ENCODE measurements at regions not wholly inside any gene's neighbourhood (a gene's known extent, or its start where the extent isn't known, plus 50 kb on each side); places are given as distances from the start of the nearest gene placed in this dataset.

DNA sequence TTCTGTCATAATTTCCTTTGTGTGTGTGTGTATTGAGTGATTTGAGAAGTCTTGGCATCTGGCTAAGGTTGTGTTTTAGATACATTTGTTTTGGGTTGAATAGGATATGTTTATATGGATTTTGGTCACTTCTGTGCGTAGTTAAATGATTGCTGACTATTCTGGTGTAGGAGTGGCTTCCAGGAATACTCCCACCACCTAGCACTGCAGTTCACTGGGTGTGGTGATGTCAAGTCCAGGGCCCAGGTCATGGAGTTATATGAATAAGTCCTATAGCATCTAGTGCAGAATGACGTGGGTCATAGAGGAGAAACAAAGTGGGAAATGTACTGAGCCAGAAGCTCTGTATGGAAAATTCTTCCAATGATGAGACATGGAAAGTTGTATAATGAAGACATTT is 465.4 kb upstream of the CCL2 start:
- no peak for DNase-seq

DNA sequence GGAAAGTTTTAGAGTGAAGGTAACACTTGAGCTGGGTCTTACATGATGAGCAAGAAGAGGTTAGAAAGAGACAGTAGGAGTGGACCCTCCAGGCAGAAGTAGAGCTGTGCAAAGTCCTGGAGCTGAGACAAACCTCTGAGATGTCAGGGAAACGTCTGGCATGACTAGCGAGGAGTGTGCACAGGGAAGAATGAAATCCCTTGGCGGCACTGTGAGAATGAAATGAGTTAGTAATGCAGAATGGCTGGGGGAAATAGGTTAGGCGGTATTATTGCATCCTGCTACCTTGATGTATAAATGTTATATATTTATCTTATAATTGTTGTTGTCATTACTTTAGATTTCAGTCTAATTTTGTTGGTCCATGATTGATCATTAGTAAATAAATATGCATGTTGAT is 457.9 kb upstream of the CCL2 start:
- DNase-seq, result no peak

DNA sequence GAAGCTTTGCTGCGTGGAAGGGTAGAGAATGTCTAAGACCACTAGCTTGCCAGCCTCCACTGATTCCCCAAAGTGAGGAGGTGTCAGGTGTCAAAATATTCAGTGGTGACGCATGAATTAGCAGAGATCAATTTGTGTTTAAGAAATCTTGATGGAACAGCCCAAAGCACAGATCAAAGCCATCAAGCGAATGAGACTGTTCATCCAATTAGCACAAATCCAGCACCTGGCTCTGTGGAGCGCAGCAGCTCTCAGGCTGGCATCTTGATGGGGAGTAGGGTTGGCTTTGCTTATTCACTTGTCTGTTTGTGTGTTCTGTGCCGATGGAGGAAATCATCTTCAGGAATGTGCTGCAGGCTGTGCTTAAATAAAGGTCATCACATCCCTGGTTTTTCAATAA is 456.8 kb upstream of the CCL2 start:
- DNase-seq, result no peak

DNA sequence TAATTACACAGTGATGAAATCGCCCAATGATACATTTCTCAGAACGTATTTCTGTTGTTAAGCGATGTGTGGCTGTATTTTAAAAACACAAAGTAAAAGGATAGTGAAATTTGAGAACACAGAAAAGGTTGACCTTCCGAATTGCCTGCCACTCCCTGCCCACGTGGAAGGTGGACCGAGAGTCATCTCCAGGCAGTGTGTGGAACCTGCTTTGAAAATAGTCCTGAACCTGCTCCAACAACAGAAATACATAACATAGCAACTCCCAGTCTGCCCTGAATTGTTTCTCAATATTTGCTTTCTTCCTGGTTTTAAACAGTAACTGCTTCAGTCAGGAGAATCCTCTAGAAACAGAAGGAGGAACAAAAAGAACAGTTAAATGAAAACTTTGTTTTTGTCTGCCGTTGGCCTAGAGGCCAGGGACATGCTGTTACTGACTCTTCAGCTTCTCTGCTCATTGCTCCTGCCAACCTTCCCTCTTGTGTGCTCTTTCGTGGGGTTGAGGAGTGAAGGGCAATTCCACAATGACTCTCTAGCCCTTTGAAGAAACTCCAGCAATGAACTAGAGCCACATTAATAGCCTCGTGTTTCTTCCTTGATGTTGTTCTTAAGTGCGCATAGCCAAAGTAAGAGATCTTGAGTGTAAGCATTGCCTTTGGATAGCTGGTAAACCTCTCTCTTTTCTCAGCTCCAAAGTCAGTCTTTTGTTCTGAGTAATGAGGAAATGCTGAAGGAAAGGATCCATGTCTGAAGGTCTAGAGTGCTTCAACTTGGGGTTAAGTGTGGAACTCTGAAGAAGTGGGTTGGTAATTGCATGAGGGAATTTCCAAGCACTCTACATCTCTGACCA is 452.5 kb upstream of the CCL2 start:
- no peak for DNase-seq

DNA sequence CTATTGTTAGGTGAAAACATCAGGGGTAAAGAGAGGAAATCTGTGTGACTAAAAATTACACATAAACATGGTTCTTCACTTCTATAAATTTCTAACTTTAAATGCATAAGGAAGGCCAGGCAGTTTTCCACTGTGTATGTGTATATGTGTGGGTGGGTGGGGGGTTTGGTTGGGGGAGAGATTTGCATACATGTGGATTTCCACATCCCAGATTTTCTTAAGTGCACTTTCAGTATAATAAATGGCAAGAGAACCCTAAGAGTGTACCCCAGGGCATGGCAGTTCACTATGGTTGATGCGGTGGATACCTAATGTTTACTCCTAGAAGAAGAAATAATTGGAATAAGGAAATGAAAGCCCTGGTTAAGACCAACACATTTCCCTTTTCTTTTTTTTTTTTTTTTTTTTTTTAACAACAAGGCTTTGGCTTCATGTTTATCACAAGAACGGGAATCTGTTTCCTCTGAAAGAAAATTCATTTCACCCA is 451.8 kb upstream of the CCL2 start:
- no peak for DNase-seq

DNA sequence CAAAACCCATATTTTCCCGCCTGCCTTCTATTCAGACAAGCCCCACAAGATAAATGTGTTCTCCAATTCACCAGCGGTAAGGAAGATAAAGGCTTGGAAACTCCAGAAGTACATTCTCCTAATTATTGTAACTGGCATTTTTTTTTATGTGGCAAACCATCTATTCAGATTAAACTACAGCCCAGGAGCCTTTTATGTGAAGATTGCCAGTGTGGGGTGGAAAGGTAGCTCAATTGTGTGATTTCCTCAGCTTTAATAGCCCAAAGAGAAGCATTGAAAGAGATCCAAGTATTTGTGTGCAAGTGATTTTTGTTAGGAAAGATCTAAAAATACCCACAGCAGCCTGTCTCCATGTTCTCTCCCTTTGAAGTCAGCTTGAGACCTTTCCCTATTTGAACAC is 451.4 kb upstream of the CCL2 start:
- no peak for DNase-seq

DNA sequence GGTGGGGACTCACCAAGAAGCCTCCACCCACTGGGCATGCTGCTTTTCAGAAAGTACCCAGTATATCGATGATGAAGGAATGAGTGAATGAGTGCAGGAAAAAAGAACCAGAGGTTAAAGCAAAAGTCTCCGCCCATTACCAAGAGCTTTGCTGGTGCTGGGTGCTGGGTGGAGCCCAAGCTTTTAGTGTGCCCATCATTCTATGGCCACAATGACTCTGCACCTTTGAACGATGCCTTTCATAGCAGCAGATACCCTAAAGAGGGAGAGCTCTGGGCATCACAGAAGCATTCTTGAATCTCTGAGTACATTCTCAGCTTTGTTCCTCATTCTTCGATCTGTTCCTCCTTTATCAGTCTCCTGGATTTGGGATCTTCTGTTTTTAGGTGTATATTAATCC is 450.7 kb upstream of the CCL2 start:
- DNase-seq, result no peak

DNA sequence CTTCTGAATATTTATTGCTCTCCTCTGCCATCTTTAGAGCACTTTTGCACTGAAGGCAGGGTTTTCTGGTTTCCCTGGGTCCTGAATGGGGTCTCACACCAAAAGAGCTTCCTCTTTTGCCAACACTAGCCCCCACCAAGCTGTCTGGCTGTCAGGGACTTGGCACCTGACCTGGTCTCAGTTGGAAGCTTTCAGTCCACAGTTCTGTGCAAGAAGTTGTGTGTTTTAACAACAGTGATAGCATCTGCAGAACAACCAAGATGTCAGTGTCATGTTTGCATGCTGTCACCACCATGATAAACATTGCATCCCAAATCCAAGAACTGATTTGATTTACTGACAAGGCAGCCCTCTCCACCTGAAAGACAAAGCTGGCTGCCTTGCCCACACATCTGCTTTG is 448.5 kb upstream of the CCL2 start:
- no peak for DNase-seq

DNA sequence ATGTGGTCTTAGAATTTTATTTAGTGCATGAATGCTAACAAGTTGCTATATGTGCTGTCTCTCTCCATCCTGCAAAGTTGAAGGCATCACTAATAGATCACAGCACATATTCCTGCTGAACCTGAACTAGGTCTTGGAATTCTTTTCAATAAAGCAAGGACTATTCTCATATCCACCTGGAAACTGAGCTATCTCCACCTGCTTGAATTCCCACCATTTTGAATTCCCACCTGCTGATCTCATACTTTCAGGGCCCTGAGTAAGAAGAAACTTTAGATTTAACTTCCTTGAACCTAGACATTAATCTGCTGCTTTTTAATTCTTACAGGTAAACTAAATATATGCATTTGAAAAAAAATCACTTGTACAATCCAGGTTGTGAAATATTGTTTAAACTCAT is 445.3 kb upstream of the CCL2 start:
- no peak for DNase-seq

DNA sequence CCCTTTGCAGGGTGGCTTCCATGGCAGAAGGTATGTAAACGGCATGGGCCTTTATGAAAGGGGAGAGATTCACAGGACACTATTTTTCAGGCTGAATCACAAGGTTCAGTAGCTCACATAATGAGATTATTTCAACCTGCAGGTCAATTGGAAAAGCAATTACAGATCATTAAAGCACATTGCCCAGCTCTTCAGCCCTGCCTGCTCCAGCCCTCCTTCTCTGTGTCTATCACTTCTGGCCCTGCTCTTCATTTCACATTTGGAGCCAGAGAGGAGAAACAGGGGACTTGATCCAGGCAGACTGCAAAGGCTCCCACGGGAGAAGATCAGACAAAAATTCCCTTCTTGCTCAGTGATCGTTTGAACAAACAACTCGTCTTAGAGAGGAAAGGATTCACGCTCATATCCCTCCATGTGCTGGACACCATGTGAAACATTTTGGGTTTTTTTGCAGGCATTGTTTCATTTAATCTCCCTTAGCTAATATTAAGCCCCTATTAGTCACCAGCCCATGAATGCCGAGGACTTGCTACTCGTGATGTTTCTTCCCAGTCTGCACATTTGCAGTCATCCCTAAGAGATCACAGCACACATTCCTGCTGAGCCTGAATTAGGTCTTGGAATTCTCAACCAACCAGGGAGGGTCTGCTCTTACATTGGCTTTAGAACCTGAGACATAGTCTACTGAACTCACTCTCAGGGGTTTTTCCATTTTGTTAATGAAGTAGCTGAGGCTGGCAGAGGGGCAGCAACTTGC is 443.9 kb upstream of the CCL2 start:
- DNase-seq, result no peak

DNA sequence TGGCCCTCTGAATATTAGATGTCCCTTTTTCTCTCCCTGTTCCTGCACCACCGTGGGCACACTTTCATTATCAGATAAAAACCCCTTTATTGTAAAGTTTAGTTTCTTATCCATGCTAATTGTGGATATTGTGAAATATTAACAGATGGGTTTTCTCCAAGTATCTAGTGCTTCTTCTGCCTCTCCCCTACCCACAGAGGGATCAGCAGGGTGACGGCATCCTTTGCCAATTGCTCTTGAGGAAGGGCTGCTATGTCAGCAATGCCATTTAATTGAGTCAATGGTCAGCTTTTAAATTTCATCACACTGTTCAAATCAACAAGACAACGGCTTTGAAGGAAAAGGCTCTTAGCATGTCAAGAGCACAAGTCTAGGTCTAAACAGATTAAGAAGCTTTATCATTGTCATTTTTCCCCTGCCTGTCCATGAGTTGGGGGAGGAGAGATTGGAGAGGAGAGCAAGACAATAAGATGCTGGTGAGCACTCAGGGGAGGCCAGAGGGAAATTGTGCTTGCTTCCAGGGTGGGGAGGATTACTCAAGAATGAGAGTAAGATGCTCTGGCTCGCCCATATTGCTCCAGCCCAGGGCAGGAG is 443.0 kb upstream of the CCL2 start:
- no peak for DNase-seq

DNA sequence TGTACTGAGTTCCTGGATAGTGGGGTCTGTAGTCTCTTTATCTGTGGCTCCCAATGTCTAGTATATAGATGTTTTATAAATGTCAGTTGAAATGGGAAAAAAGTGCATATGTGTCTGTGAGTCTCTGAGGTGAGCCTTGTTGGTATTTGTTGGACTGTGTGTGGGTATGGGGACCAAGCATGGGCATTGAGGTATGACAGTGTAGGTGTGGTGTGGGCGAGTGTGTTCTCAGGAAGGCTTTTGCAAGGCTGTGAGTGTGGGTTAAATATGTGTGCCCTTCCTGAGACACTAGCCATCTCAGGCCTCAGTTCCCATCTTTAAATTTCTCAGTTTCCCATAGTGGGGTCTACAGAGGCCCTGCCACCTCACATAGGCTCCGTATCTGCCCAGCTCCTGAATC is 440.2 kb upstream of the CCL2 start:
- no peak for DNase-seq

DNA sequence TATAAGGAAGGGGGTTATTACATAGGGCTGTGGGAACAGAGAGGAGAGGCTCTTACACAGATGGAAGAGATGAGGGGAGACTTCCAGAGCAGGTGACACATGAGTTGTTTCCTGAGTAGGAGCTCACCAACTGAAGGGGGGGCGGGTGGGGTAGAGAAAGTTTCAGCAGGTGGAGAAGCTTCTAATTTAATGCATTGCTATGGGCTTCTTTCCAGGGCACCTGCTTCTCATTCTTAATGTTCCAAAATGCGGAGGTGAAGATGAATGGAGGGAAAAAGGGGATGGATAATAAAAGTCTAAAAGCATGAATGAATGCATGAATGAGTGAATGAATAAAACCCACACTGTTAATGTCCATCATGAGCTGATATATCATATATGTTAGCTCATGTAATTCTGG is 439.0 kb upstream of the CCL2 start:
- DNase-seq, result no peak

DNA sequence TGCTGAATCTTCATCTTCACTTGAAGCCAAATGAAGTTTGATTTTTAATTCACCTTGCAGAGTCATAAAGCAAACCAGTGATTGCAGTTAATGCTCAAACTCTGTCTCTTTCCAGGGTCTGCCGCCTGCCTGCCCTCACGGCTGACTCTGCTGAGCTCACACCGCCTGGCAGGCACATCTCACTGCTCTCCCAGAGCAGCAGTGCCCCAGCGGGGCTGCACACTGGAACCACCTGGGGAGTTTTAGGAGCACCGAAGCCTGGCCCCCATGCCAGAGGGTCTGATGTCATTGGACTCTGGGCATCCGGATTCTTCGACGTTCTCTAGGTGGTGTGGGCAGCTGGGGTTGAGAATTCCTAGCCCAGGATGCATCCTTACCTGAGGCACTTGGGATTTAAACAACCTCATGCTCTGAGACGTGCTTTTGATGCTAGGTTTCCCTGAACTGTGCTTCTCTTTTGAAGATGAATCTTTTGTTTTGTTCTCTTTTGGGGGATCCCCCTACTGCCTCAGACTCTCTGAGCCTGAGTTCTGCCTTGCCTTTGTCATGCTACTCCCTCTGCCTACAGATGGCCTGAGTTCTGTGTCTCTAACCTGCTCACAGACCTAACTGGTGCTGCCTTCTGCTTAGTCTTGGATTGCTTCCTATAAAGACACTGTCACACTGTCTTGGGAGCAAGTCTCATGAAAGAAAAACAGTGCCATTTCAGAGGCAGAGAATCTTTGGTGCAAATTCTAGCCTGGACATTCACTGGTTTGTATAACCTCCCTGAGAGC is 438.1 kb upstream of the CCL2 start:
- DNase-seq, result no peak

DNA sequence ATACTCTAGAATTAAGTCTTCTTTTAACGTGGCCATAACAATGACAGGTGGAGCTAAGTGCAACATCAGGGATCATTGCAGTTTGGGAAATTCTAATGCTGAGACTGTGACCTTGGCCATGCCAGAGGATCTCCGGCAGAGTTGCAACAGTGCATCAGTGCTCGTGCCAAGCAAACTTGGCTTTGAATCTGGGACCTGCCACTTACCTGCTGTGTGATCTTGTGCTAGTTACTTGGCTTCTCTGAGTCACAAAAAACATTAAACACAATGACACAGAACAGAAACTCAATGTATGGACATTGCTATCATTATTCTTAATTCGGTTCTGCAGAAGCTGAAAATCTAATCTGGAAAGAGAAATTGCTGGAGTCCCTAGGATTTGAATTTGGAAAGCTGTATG is 435.5 kb upstream of the CCL2 start:
- DNase-seq, result no peak

DNA sequence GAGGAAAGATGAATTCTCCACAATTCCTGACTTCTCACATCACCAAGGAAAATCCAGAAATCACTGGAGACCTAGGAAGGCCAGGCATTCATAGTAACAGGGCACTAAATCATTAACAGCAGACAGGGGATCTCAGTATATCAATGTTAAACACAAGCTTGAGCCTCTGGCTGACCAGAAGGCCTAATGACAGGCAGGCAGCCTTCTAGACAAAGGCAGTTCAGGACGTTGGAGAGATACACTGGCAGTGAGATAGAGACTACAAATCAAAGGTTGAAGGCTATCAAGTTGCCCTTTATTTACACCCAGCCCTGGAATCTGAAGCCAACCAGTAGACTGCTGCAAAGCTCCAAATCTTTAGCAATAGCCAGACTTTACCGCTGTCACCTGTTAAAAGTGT is 422.8 kb upstream of the CCL2 start:
- DNase-seq, result no peak

DNA sequence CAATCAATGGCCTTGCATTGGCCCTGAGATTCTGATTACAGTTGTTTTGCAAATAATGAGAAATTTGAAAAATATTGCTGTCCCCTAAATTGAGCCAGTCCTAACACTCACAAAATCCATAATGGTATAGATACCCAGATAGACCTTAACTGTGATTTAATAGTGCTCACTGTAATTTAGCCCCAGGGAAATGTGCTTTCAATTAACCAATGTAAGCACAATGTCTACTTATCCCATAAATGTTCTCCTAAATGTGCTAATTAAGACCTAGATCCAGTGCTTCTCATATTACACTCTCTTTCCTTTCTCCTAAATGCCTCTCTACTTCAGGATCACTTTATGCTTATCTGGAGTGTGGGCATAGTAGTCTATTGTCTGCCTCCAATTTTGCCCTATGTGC is 417.8 kb upstream of the CCL2 start:
- DNase-seq, result no peak

DNA sequence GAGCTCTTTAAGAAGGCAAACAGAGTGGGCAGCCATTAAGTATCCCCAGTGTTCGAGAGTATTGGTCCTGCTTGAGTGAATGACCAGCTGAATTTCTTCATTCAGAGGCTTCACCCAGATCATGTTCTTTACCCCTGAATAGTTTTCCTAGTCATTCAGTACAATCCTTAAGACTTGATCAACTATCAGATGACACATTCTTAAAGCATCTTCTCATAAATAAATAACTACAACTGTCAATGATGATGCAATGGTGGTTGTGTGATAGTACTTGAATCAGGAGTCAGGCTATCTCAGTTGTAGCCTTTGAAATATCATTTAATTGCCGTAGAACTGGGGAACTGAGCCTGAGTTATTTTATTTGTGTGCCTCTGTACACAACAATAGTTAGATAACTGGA is 416.8 kb upstream of the CCL2 start:
- no peak for DNase-seq

DNA sequence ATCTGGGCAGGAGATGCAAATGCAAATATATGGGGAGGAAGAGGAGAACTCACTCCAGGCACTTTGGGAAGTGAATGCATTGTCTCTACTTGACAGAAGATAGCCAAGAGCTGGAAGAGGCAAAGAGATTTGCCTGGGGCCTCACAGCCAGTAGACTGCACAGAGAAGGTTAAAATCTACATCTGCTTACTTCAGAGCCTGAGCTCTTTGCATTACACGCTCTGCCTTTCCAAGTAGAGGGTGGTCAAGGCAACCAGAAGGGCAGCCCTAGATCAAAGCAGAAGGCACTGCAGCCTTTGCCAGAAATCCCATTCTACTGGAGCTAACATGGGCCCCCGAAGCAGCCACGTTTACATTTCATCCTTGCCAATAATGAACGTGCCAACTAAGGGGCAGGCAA is 407.2 kb upstream of the CCL2 start:
- no peak for DNase-seq

DNA sequence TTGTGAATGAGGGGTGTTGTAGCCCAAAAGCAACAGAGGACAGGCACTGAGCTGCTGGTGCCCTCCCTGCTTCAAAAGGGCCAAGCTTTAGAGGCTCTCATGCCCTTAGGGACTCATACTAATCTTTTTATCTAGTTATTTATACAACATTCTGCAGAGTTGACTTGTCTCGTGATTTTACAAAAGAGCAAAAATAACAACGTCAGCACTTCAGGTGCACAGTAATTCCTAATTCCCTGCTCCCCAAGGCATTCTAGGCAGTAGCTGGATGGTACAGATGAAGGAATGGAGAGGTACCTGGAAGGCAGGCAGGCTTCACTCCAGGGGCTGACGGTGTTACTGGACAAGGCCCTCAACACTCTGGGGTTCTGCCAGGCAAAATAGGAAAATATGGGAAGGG is 406.7 kb upstream of the CCL2 start:
- no peak for DNase-seq

DNA sequence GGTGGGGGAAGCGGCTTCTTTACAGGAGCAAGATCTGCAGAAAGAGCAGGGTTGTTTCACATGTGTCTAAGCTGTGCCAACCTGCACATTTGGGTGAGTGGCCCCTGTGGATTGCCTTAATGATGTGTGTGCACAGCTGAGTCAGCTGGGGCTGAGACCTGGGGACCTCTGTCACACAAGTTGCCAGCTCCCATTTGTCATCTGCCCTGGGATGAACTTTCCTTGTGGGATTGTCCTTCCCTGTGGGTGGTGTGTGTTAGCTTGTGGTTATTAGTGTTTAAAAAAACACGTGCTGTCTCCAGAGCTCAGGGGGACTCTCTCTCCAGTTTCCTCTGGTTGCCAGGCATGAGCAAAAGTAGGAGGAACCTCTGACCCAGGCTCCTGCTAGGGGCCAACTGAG is 400.5 kb upstream of the CCL2 start:
- no peak for DNase-seq

DNA sequence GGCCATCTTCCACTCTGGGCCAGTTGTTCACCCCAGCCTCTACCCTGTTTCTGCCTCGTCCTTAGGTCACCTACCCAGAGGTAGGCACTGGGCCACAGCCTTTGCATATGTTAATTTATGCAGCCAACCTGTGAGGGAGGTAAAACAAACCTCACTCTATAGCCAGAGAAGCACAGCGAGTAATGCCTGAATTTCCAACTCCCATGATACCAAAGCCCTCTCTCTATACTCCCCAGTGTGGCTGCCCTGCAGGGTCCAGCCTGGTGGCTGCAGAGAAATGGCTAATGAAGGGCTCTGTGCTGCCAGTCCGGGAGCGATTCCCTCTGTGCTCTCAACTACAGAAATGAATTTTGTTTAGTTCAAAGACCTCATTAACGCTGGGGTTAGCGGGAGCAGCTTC is 397.0 kb upstream of the CCL2 start:
- DNase-seq, result no peak

DNA sequence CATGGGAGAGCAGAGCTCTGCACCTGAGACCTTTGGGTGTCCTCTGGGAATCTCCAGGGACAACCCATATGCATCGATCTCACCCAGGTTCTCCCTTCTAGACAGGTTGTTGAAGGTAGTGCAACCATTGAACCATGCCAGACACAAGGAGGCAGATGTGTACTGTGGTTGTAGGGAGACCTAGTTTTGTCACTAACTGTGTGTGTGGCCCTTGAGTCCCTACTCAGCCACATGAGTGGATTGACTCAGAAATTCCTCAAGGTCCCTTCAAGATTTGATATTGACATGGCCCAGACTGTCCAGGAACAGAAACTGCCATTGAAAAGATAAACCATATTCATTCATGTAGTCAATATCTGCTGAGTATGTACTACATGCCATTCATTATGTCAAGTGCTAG is 396.4 kb upstream of the CCL2 start:
- no peak for DNase-seq
